Smooth muscle cell of the brain vasculature (primary cell): ENCODE measurements at regions not wholly inside any gene's neighbourhood (a gene's known extent, or its start where the extent isn't known, plus 50 kb on each side); places are given as distances from the start of the nearest gene placed in this dataset.

Source experiments
- DNase-seq: peaks from one replicate; pipeline ENCODE4 v3.0.0-alpha.2; 2012; ENCODE audit warnings: low read depth, low spot score

DNA sequence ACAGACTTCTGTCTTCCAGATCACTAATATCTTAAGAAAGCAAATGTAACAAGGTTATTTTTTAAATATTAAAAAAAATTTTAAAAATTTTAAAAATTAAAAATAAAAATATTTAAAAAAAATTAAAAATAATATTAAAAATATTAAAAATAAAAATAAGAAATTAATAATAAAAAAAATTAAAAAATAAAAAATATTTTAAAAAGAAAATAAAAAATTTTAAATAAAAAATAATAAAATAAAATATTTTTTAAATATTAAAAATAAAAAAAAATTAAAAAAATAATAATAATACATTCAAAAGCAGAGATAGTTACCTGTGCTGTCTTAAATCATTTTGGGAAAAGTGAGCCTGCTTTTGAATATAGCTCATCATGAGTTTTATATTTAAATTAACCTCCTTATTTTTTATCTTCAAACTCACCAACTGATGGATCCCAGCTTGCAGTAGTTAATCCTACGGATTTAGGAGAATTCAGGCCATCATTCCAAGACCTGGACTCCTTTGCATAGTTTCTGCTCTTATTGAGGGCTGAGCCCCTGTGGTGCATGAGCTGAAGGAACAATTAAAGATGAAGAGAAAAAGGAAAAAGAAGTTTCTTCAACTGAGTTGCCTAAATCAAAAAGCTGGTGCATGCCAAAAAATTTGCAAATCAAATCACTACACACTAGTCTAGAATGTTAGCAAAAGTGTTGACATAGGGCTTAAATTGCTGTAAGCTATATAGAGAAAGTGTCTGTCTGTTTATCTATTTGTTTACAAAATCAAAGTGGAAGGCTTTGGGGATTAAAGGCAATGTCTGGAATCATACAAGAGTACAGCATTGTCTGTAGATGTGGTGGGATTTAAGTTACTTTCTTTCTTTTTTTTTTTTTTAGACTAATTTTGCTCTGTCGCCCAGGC is 50.5 kb upstream of the ZNF438 start:
- no peak for DNase-seq

- no peak for DNase-seq
Measured at GRCh38 chr10:31083765-31084184, 52.1 kb upstream of the ZNF438 start.

GRCh38 chr10:31087011-31087410 is 55.3 kb upstream of the ZNF438 start:
- DNase-seq, result no peak

GRCh38 chr10:31087851-31088250 is 56.2 kb upstream of the ZNF438 start:
- DNase-seq, result no peak

DNA sequence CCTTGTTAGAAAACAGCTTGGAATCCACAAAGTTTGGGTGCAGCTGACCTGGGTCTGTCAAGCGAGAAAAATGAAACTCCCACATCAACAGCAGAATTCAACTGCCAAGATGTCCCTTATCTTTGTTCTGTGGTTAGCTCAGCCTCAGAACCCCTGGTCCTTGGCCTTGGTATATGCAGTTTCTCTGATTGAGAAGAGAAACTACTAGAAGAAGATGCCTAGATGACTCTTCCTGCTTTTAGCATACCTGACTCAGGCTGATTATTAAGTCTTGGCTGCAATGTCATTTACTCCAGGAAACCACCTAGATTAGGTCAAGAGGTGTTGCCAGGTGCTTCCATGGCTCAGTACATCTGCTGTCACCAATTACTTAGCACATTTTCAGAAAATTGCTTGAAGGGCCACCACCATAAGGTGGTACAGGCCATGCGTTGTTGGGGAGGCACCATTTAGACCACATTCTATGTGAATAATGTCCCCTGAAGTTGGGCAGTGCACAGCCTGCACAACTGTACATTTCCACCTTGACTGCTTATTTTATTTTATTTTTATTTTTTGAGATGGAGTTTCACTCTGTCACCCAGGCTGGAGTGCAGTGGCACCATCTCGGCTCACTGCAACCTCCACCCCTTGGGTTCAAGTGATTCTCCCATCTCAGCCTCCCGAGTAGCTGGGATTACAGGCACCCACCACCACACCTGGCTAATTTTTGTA is 59.4 kb upstream of the ZNF438 start:
- no peak for DNase-seq

DNA sequence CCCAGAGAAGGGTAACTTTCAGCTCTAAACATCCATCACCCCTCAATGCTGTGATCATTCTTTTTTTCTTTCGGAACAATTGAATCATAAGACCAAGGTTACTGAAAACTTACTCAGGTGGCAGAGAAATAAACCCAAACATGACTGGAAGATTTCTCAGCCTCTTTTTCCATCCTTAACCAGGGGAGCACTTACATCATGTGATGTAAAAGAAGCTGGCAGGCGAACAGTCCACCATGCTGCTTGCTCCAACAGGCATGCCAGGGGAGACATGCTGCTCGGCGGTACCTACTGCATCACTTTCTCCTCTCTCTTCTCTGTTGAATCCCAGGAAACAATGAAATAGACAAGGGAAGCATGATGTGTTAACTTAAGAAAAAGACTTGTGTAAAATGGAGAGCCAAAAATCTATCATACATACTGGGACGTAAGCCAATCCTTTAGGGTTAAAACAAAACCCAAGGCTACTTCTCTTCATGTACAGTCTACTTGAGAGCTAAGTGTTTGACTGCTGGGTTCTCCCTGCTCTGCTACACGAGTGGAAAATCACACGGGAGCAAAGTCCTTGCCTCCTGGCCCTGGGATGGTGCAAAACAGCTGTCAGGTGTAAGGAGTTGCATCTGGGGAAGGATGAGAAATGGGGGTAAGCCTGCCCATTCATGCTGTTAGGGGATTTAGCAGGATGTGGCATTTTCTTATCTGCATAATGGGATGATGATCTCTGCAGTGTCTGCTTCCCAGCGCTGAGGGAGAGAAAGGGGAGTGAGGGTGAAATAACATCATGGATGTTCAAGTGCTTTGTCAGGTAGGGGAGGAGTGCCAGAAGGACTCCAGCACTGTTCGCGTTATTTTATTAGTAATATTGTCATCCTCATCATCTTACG is 64.3 kb upstream of the ZNF438 start:
- no peak for DNase-seq

GRCh38 chr10:31098046-31098445 is 66.4 kb upstream of the ZNF438 start:
- DNase-seq, result no peak

GRCh38 chr10:31099094-31099493 is 67.4 kb upstream of the ZNF438 start:
- DNase-seq, result no peak

DNA sequence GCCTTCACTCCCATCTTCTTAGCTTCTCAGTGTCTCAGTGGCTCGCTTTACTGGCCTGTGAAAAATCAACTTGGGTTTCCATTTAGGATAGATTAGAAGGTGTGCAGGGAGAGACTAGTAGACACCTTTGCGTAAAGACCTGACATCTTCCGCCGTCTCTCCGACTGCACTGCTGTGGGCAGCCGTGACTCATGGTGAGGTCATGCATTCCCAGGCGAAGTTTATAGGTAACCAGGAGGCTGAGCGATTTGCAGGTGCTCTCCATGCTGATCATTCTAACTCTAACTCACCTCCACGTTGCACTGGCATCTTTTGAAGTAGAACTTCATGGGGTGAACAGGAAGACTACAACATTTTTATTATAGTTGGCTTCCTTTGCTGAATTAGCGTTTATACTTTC is 68.0 kb upstream of the ZNF438 start:
- no peak for DNase-seq

- no peak for DNase-seq
Measured at GRCh38 chr10:31100115-31100601, 68.5 kb upstream of the ZNF438 start.

GRCh38 chr10:31100662-31101061 is 69.0 kb upstream of the ZNF438 start:
- DNase-seq, result no peak

GRCh38 chr10:31101123-31101522 is 69.5 kb upstream of the ZNF438 start:
- DNase-seq, result peak; percentile 64

GRCh38 chr10:31102421-31102820 is 70.8 kb upstream of the ZNF438 start:
- DNase-seq, result no peak

DNA sequence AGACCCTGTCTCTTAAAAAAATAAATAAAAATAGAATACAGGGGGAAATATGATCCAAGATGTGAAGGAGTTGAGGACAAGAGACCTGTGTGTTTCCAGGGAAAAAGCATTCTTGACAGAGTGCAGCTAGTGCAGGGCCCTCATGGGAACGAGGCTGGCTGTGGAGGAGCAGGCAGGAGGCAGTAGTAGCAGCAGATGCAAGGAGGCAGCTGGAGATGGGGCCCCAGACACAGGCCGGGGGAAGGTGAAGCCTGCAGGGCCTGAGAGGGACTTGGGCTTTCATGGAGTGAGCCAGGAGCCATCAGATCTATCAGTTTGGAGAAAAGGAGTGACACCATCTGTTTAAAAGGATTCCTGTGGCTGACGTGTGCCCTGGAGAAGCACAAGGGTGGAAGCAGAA is 71.4 kb upstream of the ZNF438 start:
- no peak for DNase-seq

GRCh38 chr10:31112961-31113360 is 81.3 kb upstream of the ZNF438 start:
- DNase-seq, result no peak

DNA sequence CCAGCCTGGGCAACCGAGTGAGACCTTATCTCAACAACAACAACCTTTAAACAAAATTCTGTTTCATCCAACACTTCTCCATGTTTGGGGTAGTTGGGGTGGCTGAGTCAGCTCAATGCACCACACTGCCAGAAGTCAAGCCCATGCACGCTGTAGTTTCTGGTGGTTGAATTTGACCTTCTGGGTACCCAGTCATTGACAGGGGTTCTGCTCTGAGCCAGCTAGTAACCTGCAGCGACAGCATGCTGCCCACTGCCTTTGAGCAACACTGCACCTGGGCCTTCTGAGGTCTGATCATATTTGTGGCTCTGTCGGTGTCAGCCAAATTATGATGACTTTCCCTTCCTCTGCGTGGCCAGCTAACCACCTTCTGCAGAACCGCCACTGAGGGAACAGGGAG is 84.6 kb upstream of the ZNF438 start:
- no peak for DNase-seq

GRCh38 chr10:31118556-31118955 is 86.9 kb upstream of the ZNF438 start:
- DNase-seq, result no peak

GRCh38 chr10:31120392-31120791 is 88.7 kb upstream of the ZNF438 start:
- no peak for DNase-seq

- DNase-seq, result no peak
Measured at GRCh38 chr10:31120961-31121685, 89.5 kb upstream of the ZNF438 start.

DNA sequence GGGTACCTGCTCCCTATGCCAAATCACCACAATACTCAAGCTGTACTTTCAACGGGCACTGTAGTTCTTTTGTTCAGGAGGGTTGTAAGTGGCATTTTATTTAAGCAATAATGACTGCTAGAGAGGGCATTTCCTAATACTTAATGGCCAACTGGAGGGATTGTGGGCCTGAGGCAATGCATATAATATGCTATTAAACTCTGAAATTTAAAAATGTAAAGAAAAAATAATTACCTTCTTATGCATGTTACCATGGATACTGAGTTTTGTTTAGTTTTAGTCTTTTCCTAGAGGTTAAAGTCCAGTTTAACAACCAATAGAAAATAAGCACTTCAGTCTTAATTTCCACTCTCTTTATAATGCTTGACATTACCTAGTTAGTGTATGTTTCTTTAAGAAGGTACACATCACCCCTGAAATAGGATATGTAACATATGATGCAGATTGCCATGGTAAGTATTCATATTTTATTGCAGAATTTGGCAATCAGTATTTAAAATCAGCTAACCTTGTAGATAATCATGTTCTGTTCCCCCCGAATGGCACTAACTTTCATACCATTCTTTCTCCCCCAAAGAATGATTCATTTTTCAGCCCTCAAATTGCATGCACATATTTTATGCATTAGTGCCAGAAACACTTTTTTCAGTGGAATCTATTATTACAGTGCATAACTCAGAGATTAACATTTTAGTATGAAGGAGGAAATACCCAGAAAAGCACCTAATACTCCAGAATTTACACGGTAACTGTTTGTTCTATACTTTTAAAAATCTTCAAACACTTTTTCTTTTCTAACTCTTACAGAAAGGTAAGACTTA is 90.3 kb upstream of the ZNF438 start:
- no peak for DNase-seq
